ENCODE measurements at regions not wholly inside any gene's neighbourhood (a gene's known extent, or its start where the extent isn't known, plus 50 kb on each side); places are given as distances from the start of the nearest gene placed in this dataset.

GRCh38 chr5:17326600-17327037 is 109.2 kb downstream of the BASP1 start:
- Histone ChIP-seq H3K36me3 (no peaks in the 10 kb centered on the region), H3F3A (ENCODE audit: low read depth) (no peaks in the 10 kb centered on the region), H3K79me2 (ENCODE audit: low read depth) (no peaks in the 10 kb centered on the region), H3K9ac (no peak overlapping the region), H3K4me1 (no peaks in the 10 kb centered on the region), H3K4me2 (no peak overlapping the region), H2AFZ (replicated peaks) (no peak overlapping the region), H4K20me1 (ENCODE audit: low read depth) (no peaks in the 10 kb centered on the region), H3K9me3 (ENCODE audit: low read depth) (no peaks in the 10 kb centered on the region), H3K4me3 (no peak overlapping the region), H3K27me3 (no peaks in the 10 kb centered on the region), H3K27ac (no peak overlapping the region)
- Mint-ChIP-seq H3K27ac (no peak overlapping the region), H3K27me3 (ENCODE audit: insufficient read depth, low read depth) (peaks cover 3% of the 10 kb centered on the region), H3K4me1 (no peaks in the 10 kb centered on the region), H3K9me3 (peaks cover 7% of the 10 kb centered on the region), H3K36me3 (no peaks in the 10 kb centered on the region), H3K4me3 (no peak overlapping the region)
- no peak for DNase-seq (ENCODE audit: low spot score)
- TF ChIP-seq EZH2phosphoT487 (IDR thresholded peaks at IDR 0.05) (no peak), EZH2 (IDR thresholded peaks at IDR 0.05) (no peak), CTCF (IDR thresholded peaks at IDR 0.05) (no peak)

- Histone ChIP-seq H3F3A (ENCODE audit: low read depth) (no peaks in the 10 kb centered on the region), H3K27ac (no peak overlapping the region), H3K4me2 (no peak overlapping the region), H3K4me1 (no peaks in the 10 kb centered on the region), H2AFZ (replicated peaks) (no peak overlapping the region), H4K20me1 (ENCODE audit: low read depth) (no peaks in the 10 kb centered on the region), H3K79me2 (ENCODE audit: low read depth) (no peaks in the 10 kb centered on the region), H3K9ac (no peak overlapping the region), H3K36me3 (no peaks in the 10 kb centered on the region), H3K4me3 (no peak overlapping the region), H3K27me3 (no peaks in the 10 kb centered on the region), H3K9me3 (ENCODE audit: low read depth) (no peaks in the 10 kb centered on the region)
- DNase-seq (ENCODE audit: low spot score): no peak
- H3K4me3 Mint-ChIP-seq: no peak overlapping the region
- peaks cover 7% of the 10 kb centered on the region for H3K9me3 Mint-ChIP-seq
- no peak overlapping the region for H3K27ac Mint-ChIP-seq
- peaks cover 3% of the 10 kb centered on the region for H3K27me3 Mint-ChIP-seq (ENCODE audit: insufficient read depth, low read depth)
- H3K36me3 Mint-ChIP-seq: no peaks in the 10 kb centered on the region
- H3K4me1 Mint-ChIP-seq: no peaks in the 10 kb centered on the region
- TF ChIP-seq CTCF (IDR thresholded peaks at IDR 0.05) (no peak), EZH2phosphoT487 (IDR thresholded peaks at IDR 0.05) (no peak), EZH2 (IDR thresholded peaks at IDR 0.05) (no peak)
Observed at GRCh38 chr5:17327048-17327625, 109.7 kb downstream of the BASP1 start.

GRCh38 chr5:17329571-17329970 is 112.1 kb downstream of the BASP1 start:
- Mint-ChIP-seq H3K27ac (no peak overlapping the region), H3K4me1 (no peaks in the 10 kb centered on the region)
- H3K4me2 ChIP-seq: no peak overlapping the region

More at GRCh38 chr5:17329571-17329970, 112.1 kb downstream of the BASP1 start:
- peaks cover 7% of the 10 kb centered on the region for H3K9me3 Mint-ChIP-seq
- no peak overlapping the region for H3K4me3 Mint-ChIP-seq
- H3K27ac ChIP-seq: no peak overlapping the region
- no peaks in the 10 kb centered on the region for H3K9me3 ChIP-seq (ENCODE audit: low read depth)
- TF ChIP-seq EZH2 (IDR thresholded peaks at IDR 0.05) (no peak), CTCF (IDR thresholded peaks at IDR 0.05) (no peak), EZH2phosphoT487 (IDR thresholded peaks at IDR 0.05) (no peak)
- H3K27me3 Mint-ChIP-seq (ENCODE audit: insufficient read depth, low read depth): no peaks in the 10 kb centered on the region
- DNase-seq (ENCODE audit: low spot score): no peak
- no peaks in the 10 kb centered on the region for H3K79me2 ChIP-seq (ENCODE audit: low read depth)
- H3K4me1 ChIP-seq: no peaks in the 10 kb centered on the region
- no peak overlapping the region for H3K9ac ChIP-seq
- no peaks in the 10 kb centered on the region for H3F3A ChIP-seq (ENCODE audit: low read depth)
- no peaks in the 10 kb centered on the region for H4K20me1 ChIP-seq (ENCODE audit: low read depth)
- no peak overlapping the region for H2AFZ ChIP-seq (replicated peaks)
- no peaks in the 10 kb centered on the region for H3K36me3 ChIP-seq
- H3K4me3 ChIP-seq: no peak overlapping the region
- no peaks in the 10 kb centered on the region for H3K36me3 Mint-ChIP-seq
- H3K27me3 ChIP-seq: no peaks in the 10 kb centered on the region
